ENCODE measurements at regions not wholly inside any gene's neighbourhood (a gene's known extent, or its start where the extent isn't known, plus 50 kb on each side); places are given as distances from the start of the nearest gene placed in this dataset.

- H3K27me3 ChIP-seq, result peaks cover 0 to 14% (median 6%) of the 10 kb centered on the region in 7 donors
- H3K27ac ChIP-seq, result no peak overlapping the region
- peaks cover 0 to 4% (median 0%) of the 10 kb centered on the region in 9 donors for H3K4me1 ChIP-seq
- no peaks in the 10 kb centered on the region for H3K9me3 ChIP-seq
- TF ChIP-seq CTCF (IDR thresholded peaks at IDR 0.05), result no peak
- no peak for ATAC-seq
- DNase-seq, result no peak
- WGBS, 2 donors, result 49 to 50% methylated on average over 6 of the region's 6 CpGs
- no peaks in the 10 kb centered on the region for H3K36me3 ChIP-seq
- intact Hi-C loops (cut with DNase I), result no loop called here
- H3K4me3 ChIP-seq, result no peak overlapping the region
Measured at GRCh38 chr9:96129747-96130146, 172.2 kb downstream of the HSD17B3 start.

- intact Hi-C loops (cut with DNase I), result no loop called here
- H3K27me3 ChIP-seq, result peaks cover 0 to 14% (median 6%) of the 10 kb centered on the region in 7 donors
- H3K9me3 ChIP-seq, result no peaks in the 10 kb centered on the region
- no peak for TF ChIP-seq CTCF (IDR thresholded peaks at IDR 0.05)
- H3K36me3 ChIP-seq, result no peaks in the 10 kb centered on the region
- ATAC-seq (no peak), DNase-seq (no peak)
- H3K27ac ChIP-seq, result no peak overlapping the region
- 47 to 70% methylated on average over 2 of the region's 2 CpGs for WGBS, 2 donors
- H3K4me3 ChIP-seq, result no peak overlapping the region
- H3K4me1 ChIP-seq, result peaks cover 0 to 4% (median 0%) of the 10 kb centered on the region in 9 donors
Measured at GRCh38 chr9:96128880-96129279, 173.1 kb downstream of the HSD17B3 start.

GRCh38 chr9:96126321-96126881 lies 175.6 kb downstream of the HSD17B3 start:
- 61 to 64% methylated on average over 21 of the region's 21 CpGs for WGBS, 2 donors
- DNase-seq (no peak), ATAC-seq (no peak)
- H3K9me3 ChIP-seq, result no peaks in the 10 kb centered on the region
- no peak overlapping the region for H3K4me3 ChIP-seq
- H3K4me1 ChIP-seq, result peaks cover 0 to 5% (median 0%) of the 10 kb centered on the region in 9 donors
- no peak overlapping the region for H3K27ac ChIP-seq
- TF ChIP-seq CTCF (IDR thresholded peaks at IDR 0.05), result no peak
- H3K27me3 ChIP-seq, result peaks cover 0 to 14% (median 5%) of the 10 kb centered on the region in 7 donors
- no peaks in the 10 kb centered on the region for H3K36me3 ChIP-seq
- intact Hi-C loops (cut with DNase I), result no loop called here

- intact Hi-C loops (cut with DNase I), result no loop called here
- ATAC-seq, result no peak
- no peaks in the 10 kb centered on the region for H3K36me3 ChIP-seq
- no peak for DNase-seq
- H3K9me3 ChIP-seq, result no peaks in the 10 kb centered on the region
- H3K4me1 ChIP-seq, result peaks cover 0 to 5% (median 0%) of the 10 kb centered on the region in 9 donors
- no peak overlapping the region for H3K27ac ChIP-seq
- H3K27me3 ChIP-seq, result peaks cover 0 to 9% (median 4%) of the 10 kb centered on the region in 7 donors
- no peak for TF ChIP-seq CTCF (IDR thresholded peaks at IDR 0.05)
- WGBS, 2 donors, result 77 to 95% methylated on average over 3 of the region's 3 CpGs
- no peak overlapping the region for H3K4me3 ChIP-seq
Measured at GRCh38 chr9:96125624-96126023, 176.4 kb downstream of the HSD17B3 start.

Measured in heart right ventricle (tissue), 16 donors.